ENCODE measurements at regions not wholly inside any gene's neighbourhood (a gene's known extent, or its start where the extent isn't known, plus 50 kb on each side); places are given as distances from the start of the nearest gene placed in this dataset.

GRCh38 chr1:69319287-69319686, 248.4 kb upstream of the LRRC7 start:
- DNase-seq (ENCODE audit: low read depth) = no peak

GRCh38 chr1:69320757-69321211, 246.9 kb upstream of the LRRC7 start:
- no peak for DNase-seq (ENCODE audit: low read depth)

DNA sequence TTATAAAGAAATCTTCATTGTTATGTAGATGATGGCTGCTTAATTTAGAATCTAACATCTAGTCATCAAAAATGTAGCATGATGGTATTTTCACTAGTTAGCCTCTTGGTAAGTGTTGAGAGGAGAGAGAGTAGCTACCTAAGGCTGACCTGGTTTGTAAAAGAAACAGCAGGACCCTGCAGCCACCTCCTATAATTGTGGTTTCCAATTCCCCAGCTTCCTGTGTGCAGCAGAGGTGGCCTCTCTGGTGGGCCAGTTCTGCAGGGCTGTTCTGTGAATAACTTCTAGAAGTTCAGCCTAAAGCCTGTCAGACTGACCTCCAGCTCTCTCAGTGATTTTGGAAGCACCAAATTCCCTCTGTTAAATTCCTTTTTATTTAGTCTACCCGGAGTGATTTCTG, 246.4 kb upstream of the LRRC7 start:
- DNase-seq (ENCODE audit: low read depth) = no peak

GRCh38 chr1:69328186-69328585, 239.5 kb upstream of the LRRC7 start:
- DNase-seq (ENCODE audit: low read depth) = no peak

DNA sequence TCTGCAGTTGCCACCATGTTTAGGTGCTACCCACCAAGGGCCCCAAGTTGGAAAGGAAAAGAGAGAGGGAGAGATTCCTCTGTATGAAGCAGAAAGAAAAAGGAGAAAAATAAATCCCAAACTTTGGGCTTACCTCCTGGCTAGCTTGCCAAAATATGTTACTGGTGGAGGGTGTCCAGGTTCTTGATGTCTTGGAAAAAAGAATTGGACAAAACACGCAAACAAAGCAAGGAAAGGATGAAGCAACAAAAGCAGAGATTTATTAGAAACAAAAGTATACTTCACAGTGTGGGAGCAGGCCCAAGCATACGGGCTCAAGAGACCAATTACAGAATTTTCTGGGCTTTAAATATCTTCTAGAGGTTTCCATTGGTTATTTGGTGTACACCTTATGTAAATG, 204.5 kb upstream of the LRRC7 start:
- no peak for DNase-seq (ENCODE audit: low read depth)

DNA sequence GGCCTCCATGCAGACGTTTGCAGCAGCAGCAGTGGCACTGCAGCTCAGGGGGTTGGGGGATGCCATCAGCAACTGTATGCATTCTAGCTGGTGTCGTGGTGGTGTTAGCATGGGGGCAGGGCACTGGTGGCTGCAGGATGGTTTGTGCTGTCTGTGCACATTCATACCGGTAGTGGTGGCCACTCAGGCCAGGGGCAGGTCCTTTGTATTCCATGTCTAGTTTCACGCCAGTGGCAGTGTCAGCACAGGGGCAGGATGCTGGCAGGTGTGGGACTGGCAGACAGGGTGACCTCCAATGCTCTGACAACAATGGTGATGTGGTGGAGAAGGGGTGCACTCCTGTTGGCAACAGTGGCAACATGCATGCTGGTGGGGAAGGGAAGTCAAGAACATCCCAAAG, 194.2 kb upstream of the LRRC7 start:
- DNase-seq (ENCODE audit: low read depth) = no peak

DNA sequence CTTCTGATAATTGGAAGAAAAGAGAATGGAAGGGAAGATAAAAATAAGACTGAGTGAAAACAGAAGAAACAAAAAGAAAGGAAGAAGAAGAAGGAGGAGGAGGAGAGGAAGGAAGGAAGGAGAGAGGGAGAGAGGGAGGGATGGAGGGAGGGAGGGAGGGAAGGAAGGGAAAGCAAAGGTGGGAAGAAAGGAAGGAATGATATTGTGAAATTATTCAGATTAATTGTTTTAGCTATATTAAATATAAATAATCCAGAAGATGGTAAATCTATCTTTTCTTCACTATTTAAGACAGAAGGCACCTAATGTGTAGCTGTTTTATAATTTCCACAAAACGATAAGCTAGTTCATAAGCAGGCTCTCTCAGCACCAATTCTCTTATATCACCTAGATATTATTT, 191.3 kb upstream of the LRRC7 start:
- no peak for DNase-seq (ENCODE audit: low read depth)

- no peak for DNase-seq (ENCODE audit: low read depth)
Measured at GRCh38 chr1:69377507-69377906, 190.2 kb upstream of the LRRC7 start.

GRCh38 chr1:69388044-69388443, 179.7 kb upstream of the LRRC7 start:
- no peak for DNase-seq (ENCODE audit: low read depth)

DNA sequence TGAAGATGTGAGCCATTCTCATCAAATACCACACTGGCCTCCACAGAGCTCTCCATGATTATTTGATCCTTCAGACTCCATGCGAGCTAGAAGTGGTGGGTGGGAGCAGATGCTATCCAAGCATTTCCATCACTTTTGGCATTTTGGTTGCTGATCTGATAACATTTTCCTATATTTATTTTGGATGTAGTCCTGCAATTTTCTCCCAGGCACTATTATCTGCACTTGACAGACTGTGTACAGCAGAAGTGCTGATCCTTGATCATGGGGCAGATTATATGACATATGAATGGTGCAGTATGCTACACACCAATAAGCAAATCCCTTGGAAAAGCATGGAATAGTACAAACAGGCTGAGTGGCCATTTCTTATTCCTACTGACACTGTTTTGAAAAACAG, 167.6 kb upstream of the LRRC7 start:
- no peak for DNase-seq (ENCODE audit: low read depth)

- DNase-seq (ENCODE audit: low read depth) = peak; percentile 1
Measured at GRCh38 chr1:69401879-69402278, 165.8 kb upstream of the LRRC7 start.

- DNase-seq (ENCODE audit: low read depth) = no peak
Measured at GRCh38 chr1:69403756-69404320, 163.9 kb upstream of the LRRC7 start.

DNA sequence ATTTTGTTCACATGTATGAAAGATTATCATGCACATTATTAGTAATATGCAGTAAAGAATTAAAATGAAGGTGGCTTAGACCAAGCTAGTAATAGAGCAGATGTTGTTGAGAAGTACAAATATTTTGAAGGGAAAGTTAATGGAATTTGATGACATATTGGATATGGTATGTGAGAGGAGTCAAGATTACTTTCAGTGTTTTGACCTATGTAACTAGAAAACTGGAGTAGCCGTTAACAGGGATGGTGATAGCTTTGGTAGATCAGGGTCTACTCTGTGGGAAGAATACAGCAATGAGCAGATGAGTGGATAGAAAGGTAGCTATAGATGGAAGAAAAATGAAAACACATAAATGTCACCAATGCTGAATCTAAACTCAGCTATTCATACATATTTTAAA, 163.2 kb upstream of the LRRC7 start:
- DNase-seq (ENCODE audit: low read depth) = no peak

DNA sequence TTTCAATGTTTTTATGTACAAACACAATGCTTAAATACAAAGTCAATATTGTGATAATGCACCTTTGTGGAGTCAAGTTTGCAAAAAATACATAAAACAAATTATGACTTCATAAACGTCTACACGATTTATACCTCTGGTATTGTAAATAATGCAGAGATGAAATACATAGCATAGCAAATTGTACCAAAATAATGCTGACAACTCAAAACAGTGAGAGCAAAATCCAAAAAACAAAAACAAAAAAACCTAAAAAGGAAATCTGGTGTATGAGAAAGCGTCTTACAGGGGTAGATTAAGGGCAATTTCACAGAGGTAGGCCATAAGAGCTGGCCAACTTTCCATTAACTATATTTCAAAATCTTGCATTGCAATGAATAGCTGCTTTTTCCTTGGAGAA, 161.5 kb upstream of the LRRC7 start:
- no peak for DNase-seq (ENCODE audit: low read depth)

DNA sequence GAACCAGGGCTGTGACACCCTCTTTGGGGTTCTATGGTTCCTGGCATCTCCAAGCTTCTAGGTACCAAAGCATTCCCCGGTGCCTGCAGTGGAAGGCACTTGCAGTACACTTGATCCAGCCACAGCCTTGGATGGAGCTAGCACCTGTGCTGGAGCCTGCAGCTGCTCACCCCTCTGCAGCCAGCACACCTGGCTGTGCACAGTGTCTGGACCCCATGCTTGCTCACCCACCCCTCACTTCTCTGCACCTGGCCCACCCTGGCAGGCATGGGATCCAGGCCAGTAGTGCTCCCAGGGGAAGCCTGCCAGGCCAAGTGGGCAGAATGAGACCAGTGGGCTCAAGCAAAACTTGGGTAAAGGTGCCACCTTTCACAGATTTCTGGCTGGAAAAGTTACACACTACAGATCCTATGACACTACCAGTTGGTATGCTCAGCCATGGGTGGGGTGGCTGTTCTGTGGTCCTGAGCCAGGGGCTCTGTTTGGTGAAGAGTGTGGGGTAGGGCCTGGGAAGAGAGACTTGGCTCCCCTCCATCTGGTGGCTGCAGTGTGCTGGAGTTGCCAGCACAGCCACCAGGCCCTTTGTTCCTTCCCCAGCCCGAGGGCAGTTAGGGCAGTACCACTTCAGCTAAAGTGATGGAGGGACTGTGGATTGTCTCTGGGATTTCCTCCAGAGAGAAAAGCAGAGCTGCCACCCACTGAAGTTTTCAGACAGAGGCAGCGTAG, 157.8 kb upstream of the LRRC7 start:
- DNase-seq (ENCODE audit: low read depth) = no peak

DNA sequence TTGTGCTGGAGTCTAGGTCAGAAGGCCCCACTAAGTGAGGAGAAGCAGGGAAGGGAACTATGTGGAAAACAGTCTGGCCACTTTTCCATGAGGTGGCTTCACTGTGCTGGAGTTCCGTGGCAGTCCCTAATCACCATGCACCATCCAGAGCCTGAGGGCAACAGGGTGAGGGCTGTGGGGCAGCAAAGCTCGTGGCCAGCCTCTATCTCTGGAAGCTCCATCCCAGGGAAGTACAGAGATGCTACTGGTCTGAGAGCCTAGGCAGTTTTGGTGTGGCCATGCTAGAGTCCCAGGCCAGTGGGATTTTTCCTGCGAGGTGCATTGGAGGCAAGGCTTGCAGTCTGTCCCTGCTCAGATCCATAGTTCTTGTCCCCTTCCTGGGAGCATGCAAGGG, 157.3 kb upstream of the LRRC7 start:
- no peak for DNase-seq (ENCODE audit: low read depth)

- DNase-seq (ENCODE audit: low read depth) = no peak
Measured at GRCh38 chr1:69410893-69411292, 156.8 kb upstream of the LRRC7 start.

DNA sequence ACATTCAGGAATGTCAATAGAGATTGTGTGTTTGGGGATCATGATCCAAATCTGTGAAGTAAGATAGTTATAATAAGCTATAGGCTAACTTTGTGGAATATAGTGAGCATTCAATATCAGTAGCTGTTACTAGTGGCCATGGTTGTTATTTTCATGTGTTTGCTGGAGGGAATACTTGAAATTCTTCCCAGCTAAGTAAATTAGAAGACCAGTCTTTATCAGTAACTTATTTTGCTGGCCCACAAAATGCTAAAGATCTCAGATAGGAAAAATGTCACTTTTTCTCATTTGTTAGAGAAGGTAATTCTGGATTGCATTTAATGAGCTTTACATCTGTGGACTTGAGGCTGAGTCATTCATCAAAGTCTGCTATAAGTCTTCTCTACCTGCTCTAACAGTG, 156.1 kb upstream of the LRRC7 start:
- no peak for DNase-seq (ENCODE audit: low read depth)

DNA sequence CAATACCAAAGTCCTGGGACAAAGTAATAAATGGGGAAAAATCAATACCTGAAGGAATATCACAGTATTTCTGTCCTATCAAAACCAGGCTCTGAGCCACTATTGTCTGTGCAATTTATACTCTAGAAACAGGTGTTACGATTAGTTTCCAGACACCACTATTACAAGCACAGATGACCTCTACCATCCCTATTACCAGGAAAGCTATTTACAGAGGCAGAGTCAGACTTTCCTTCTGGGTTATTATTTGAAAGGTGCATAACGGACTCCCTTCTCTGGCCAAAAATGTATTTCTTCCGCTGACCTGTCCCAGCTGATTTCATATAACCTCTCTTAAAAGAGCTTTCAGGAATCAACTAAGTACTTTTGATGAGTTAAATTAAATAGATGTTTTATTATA, 154.6 kb upstream of the LRRC7 start:
- no peak for DNase-seq (ENCODE audit: low read depth)

DNA sequence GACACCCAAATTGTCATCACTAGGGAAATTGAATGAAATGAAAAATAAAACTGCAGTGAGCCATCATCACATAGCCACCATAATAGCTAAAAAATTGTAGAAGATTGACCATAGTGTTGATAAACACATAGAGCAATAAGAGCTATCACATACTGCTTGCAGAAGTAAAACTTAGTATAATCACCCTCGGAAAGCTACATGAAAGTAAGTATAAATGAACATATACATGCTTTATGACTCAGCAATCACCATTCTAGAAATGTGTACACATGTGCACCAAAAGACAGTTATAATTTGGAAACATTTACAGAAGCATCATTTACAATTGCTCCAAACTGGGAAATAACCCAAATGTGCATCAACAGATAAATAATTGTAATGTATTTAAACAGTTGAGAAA, 153.1 kb upstream of the LRRC7 start:
- no peak for DNase-seq (ENCODE audit: low read depth)

DNA sequence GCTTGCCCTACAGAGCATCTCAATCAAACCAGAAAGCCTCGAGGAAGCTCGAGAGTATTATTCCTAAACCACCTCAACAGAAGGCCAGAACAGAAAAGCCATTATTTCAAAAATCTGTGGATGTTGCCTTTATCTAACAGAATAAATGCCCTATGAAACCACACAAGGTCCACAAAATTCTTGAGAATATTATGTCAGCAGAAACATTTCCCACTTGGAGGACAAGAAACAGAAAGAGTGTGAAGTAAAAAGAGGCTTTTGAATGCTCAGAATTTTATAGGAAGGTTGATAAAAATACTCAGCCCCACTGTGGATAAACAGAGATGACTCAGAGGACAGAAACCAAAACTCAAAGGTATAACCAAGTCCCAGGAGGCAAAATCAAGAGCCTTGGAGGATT, 146.4 kb upstream of the LRRC7 start:
- no peak for DNase-seq (ENCODE audit: low read depth)

GRCh38 chr1:69425871-69426270, 141.9 kb upstream of the LRRC7 start:
- DNase-seq (ENCODE audit: low read depth) = no peak

- DNase-seq (ENCODE audit: low read depth) = no peak
Measured at GRCh38 chr1:69426401-69426800, 141.3 kb upstream of the LRRC7 start.

DNA sequence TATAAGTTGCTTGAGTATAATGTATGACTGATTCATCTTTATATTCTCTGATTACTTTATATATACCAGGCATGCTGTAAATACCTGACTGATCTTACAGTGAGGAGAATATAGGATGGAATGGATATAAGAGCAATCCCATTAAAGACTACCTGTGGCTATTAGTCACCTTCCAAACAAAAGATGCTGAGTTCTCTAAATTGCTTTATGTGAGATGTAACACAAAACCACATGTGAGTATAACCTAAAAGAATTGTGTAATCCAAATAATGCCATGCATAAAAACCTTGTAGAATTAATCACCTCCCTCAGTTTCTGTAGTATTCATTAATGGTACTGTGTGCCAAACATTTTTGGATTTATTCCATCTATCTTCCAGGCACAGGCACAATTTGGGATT, 134.6 kb upstream of the LRRC7 start:
- DNase-seq (ENCODE audit: low read depth) = no peak

All from stromal cell of bone marrow (primary cell).